Myocyte (in vitro differentiated cells): ENCODE measurements at regions not wholly inside any gene's neighbourhood (a gene's known extent, or its start where the extent isn't known, plus 50 kb on each side); places are given as distances from the start of the nearest gene placed in this dataset.
"Not testable (repeated sequence)": the region's sequence is repeated elsewhere in the genome, so short reads cannot be mapped to it uniquely, and the experiment has no call there.

Experiments used
- DNase-seq: peaks from one replicate; pipeline ENCODE4 v3.0.0-alpha.2; 2012; ENCODE audit warnings: low read depth

- DNase-seq, result no peak
Measured at GRCh38 chr21:27550287-27550686, 583.4 kb upstream of the ADAMTS5 start.

GRCh38 chr21:27548486-27548885 is 581.6 kb upstream of the ADAMTS5 start:
- DNase-seq, result no peak

GRCh38 chr21:27545754-27546349 is 579.0 kb upstream of the ADAMTS5 start:
- DNase-seq, result no peak

GRCh38 chr21:27542126-27542525 is 575.2 kb upstream of the ADAMTS5 start:
- DNase-seq, result not testable (repeated sequence)

- no peak for DNase-seq
Measured at GRCh38 chr21:27536319-27536718, 569.4 kb upstream of the ADAMTS5 start.

GRCh38 chr21:27535188-27535587 is 568.3 kb upstream of the ADAMTS5 start:
- no peak for DNase-seq

GRCh38 chr21:27534206-27534605 is 567.3 kb upstream of the ADAMTS5 start:
- no peak for DNase-seq

GRCh38 chr21:27532076-27532475 is 565.2 kb upstream of the ADAMTS5 start:
- DNase-seq, result no peak

- DNase-seq, result no peak
Measured at GRCh38 chr21:27528697-27529096, 561.8 kb upstream of the ADAMTS5 start.

- DNase-seq, result peak; percentile 11
Measured at GRCh38 chr21:27526451-27526850, 559.6 kb upstream of the ADAMTS5 start.

GRCh38 chr21:27525780-27526179 is 558.9 kb upstream of the ADAMTS5 start:
- no peak for DNase-seq

- DNase-seq, result no peak
Measured at GRCh38 chr21:27519361-27519760, 552.5 kb upstream of the ADAMTS5 start.

GRCh38 chr21:27517177-27517576 is 550.3 kb upstream of the ADAMTS5 start:
- DNase-seq, result not testable (repeated sequence)

- no peak for DNase-seq
Measured at GRCh38 chr21:27515676-27516075, 548.8 kb upstream of the ADAMTS5 start.

- DNase-seq, result no peak
Measured at GRCh38 chr21:27513825-27514224, 546.9 kb upstream of the ADAMTS5 start.

- peak; percentile 88 for DNase-seq
Measured at GRCh38 chr21:27513016-27513415, 546.1 kb upstream of the ADAMTS5 start.

- DNase-seq, result no peak
Measured at GRCh38 chr21:27511233-27511632, 544.3 kb upstream of the ADAMTS5 start.

- DNase-seq, result peak; percentile 24
Measured at GRCh38 chr21:27507695-27508094, 540.8 kb upstream of the ADAMTS5 start.

GRCh38 chr21:27505516-27505915 is 538.6 kb upstream of the ADAMTS5 start:
- DNase-seq, result peak; percentile 72

GRCh38 chr21:27502801-27503200 is 535.9 kb upstream of the ADAMTS5 start:
- no peak for DNase-seq

- DNase-seq, result no peak
Measured at GRCh38 chr21:27498025-27498424, 531.1 kb upstream of the ADAMTS5 start.

- no peak for DNase-seq
Measured at GRCh38 chr21:27495836-27496235, 528.9 kb upstream of the ADAMTS5 start.

- DNase-seq, result no peak
Measured at GRCh38 chr21:27493542-27493941, 526.7 kb upstream of the ADAMTS5 start.

GRCh38 chr21:27487676-27488075 is 520.8 kb upstream of the ADAMTS5 start:
- DNase-seq, result no peak
